HEK293 (cell line): ENCODE measurements at regions not wholly inside any gene's neighbourhood (a gene's known extent, or its start where the extent isn't known, plus 50 kb on each side); places are given as distances from the start of the nearest gene placed in this dataset.
A peak's percentile ranks its signal among the peaks of the same experiment; 100 is the strongest.

Source experiments
- CTCF ChIA-PET: fragments of 350-600 bp; formaldehyde crosslinking; extraction: SDS; loops from one replicate; lab custom pipeline; 2021; ENCODE audit warnings: antibody characterized with exemption; lab: Yijun Ruan, JAX
- POLR2A ChIA-PET: fragments of 300-600 bp; formaldehyde crosslinking; extraction: SDS; loops from one replicate; lab custom pipeline; 2020; ENCODE audit warnings: antibody characterized with exemption, inconsistent platforms; lab: Yijun Ruan, JAX
- H3K27ac ChIP-seq: fragments of 200-500 bp; sonication (Bioruptor generic); 2 replicates; pipeline ENCODE4 v1.5.1; 2014; ENCODE audit warnings: low read depth, low read length, control low read depth, inconsistent platforms; ENCODE audit errors: extremely low read depth
- H3K36me3 ChIP-seq, 2 experiments: fragments of 200-500 bp in 1 of 2; sonication (Bioruptor generic) in 1 of 2; 1 replicate in 1 of 2; 2 replicates in 1 of 2; pipeline ENCODE4 v1.5.1; 2014 to 2017; ENCODE audit warnings: inconsistent platforms in 2 of 2, low read length in 2 of 2; ENCODE audit not compliant: control insufficient read depth in 2 of 2, insufficient read depth in 1 of 2
- H3K4me1 ChIP-seq: fragments of 200-500 bp; sonication (Bioruptor generic); 2 replicates; pipeline ENCODE4 v1.5.1; 2014; ENCODE audit warnings: mild to moderate bottlenecking, low read length, inconsistent platforms; ENCODE audit not compliant: control insufficient read depth, insufficient read depth
- H3K4me3 ChIP-seq: 2 replicates; pipeline ENCODE4 v1.5.1; 2011; ENCODE audit warnings: low read depth, mild to moderate bottlenecking, control low read depth, low read length, moderate library complexity
- H3K9me3 ChIP-seq: fragments of 200-500 bp; sonication (Bioruptor generic); 2 replicates; pipeline ENCODE4 v1.5.1; 2014; ENCODE audit warnings: low read depth, low read length, inconsistent platforms; ENCODE audit not compliant: control insufficient read depth, insufficient read depth
- OVOL3 ChIP-seq: fragments of 450-650 bp; formaldehyde crosslinking; IDR thresholded peaks from 2 replicates; pipeline ENCODE4 v1.5.1; 2016; ENCODE audit warnings: missing biosample characterization, missing genetic modification characterization
- SCRT1 ChIP-seq: fragments of 450-650 bp; formaldehyde crosslinking; IDR thresholded peaks from 2 replicates; pipeline ENCODE4 v1.5.1; 2016; ENCODE audit warnings: missing biosample characterization, missing genetic modification characterization, borderline replicate concordance
- SCRT2 ChIP-seq: fragments of 450-650 bp; formaldehyde crosslinking; IDR thresholded peaks from 2 replicates; pipeline ENCODE4 v1.5.1; 2016; ENCODE audit warnings: missing biosample characterization, missing genetic modification characterization
- ZNF266 ChIP-seq: fragments of 450-650 bp; formaldehyde crosslinking; IDR thresholded peaks from 2 replicates; pipeline ENCODE4 v1.5.1; 2016; ENCODE audit warnings: missing biosample characterization, missing genetic modification characterization, low read depth
- ZNF521 ChIP-seq: fragments of 450-650 bp; formaldehyde crosslinking; IDR thresholded peaks from 2 replicates; pipeline ENCODE4 v1.5.1; 2017; ENCODE audit warnings: missing biosample characterization, mild to moderate bottlenecking, missing genetic modification characterization
- ZNF558 ChIP-seq: fragments of 450-650 bp; formaldehyde crosslinking; IDR thresholded peaks from 2 replicates; pipeline ENCODE4 v1.5.1; 2016; ENCODE audit warnings: missing biosample characterization, missing genetic modification characterization
- ZNF610 ChIP-seq: fragments of 450-650 bp; formaldehyde crosslinking; IDR thresholded peaks from 2 replicates; pipeline ENCODE4 v1.5.1; 2016; ENCODE audit warnings: missing biosample characterization, missing genetic modification characterization, borderline replicate concordance
- ZNF654 ChIP-seq: fragments of 450-650 bp; formaldehyde crosslinking; IDR thresholded peaks from 2 replicates; pipeline ENCODE4 v1.5.1; 2016; ENCODE audit warnings: low read depth, missing biosample characterization, missing genetic modification characterization
- ZNF660 ChIP-seq: fragments of 450-650 bp; IDR thresholded peaks from 2 replicates; pipeline ENCODE4 v1.5.1; 2018; ENCODE audit warnings: missing biosample characterization, mild to moderate bottlenecking, missing genetic modification characterization
- ZSCAN16 ChIP-seq: fragments of 450-650 bp; formaldehyde crosslinking; IDR thresholded peaks from 2 replicates; pipeline ENCODE4 v1.5.1; 2016; ENCODE audit warnings: missing biosample characterization, missing genetic modification characterization
- TF ChIP-seq, protein P1 (sequence below): fragments of 450-650 bp; formaldehyde crosslinking; IDR thresholded peaks from 2 replicates; pipeline ENCODE4 v1.5.1; 2016; ENCODE audit warnings: missing biosample characterization, missing genetic modification characterization
- TF ChIP-seq, protein P2 (sequence below): fragments of 450-650 bp; formaldehyde crosslinking; IDR thresholded peaks from 2 replicates; pipeline ENCODE4 v1.5.1; 2017; ENCODE audit warnings: missing biosample characterization, missing genetic modification characterization
- TF ChIP-seq, protein P3 (sequence below): fragments of 450-650 bp; formaldehyde crosslinking; IDR thresholded peaks from 2 replicates; pipeline ENCODE4 v1.5.1; 2016; ENCODE audit warnings: missing biosample characterization, missing genetic modification characterization
- TF ChIP-seq, protein P4 (sequence below): fragments of 450-650 bp; formaldehyde crosslinking; IDR thresholded peaks from 2 replicates; pipeline ENCODE4 v1.5.1; 2016; ENCODE audit warnings: missing biosample characterization, missing genetic modification characterization

DNA sequence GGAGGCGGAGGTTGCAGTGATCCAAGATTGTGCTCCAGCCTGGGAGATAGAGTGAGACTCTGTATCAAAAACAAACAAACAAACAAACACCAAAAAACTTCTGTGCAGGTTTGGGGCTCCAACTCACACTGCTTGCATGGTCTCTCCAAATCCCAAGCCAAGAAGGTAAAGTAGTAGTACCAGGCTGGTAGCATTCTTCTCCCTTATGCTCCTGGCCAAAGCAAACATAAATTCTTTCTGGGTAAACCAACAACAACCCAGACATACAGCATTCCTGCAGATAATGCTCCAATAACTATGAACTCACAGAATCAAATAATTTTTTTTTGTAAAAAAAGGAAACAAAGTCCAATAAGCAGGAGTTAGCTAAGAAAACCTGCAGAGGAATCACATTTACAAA is 57.8 kb upstream of the KLHL31 start (continued):
- TF ChIP-seq, protein P1, sequence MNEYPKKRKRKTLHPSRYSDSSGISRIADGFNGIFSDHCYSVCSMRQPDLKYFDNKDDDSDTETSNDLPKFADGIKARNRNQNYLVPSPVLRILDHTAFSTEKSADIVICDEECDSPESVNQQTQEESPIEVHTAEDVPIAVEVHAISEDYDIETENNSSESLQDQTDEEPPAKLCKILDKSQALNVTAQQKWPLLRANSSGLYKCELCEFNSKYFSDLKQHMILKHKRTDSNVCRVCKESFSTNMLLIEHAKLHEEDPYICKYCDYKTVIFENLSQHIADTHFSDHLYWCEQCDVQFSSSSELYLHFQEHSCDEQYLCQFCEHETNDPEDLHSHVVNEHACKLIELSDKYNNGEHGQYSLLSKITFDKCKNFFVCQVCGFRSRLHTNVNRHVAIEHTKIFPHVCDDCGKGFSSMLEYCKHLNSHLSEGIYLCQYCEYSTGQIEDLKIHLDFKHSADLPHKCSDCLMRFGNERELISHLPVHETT (tag by site-specific recombination) = no peak
- TF ChIP-seq ZNF610 (tag by site-specific recombination) = no peak
- TF ChIP-seq, protein P2, sequence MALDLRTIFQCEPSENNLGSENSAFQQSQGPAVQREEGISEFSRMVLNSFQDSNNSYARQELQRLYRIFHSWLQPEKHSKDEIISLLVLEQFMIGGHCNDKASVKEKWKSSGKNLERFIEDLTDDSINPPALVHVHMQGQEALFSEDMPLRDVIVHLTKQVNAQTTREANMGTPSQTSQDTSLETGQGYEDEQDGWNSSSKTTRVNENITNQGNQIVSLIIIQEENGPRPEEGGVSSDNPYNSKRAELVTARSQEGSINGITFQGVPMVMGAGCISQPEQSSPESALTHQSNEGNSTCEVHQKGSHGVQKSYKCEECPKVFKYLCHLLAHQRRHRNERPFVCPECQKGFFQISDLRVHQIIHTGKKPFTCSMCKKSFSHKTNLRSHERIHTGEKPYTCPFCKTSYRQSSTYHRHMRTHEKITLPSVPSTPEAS = no peak

DNA sequence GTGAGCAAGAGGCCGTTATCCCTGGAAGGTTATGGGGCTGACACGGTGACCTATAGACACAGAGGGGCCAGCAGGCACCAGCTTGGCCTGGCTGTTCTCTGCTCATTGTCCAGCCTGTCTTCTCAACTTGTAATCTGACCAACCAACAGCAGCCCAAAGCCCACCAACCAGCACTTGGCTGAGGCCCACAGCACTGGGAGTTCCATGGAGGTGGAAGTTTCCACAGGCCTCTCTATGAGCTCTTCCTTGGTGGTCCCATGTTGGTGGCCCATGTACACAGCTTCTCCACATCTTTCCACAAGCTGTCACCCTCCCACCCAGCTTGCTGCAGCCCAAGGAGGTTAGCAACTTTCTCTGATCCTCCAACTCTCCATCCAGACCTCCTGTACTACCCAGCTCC is 56.2 kb upstream of the KLHL31 start:
- no peak overlapping the region for H3K4me3 ChIP-seq
- TF ChIP-seq OVOL3 (tag by site-specific recombination) = no peak
- TF ChIP-seq, protein P3, sequence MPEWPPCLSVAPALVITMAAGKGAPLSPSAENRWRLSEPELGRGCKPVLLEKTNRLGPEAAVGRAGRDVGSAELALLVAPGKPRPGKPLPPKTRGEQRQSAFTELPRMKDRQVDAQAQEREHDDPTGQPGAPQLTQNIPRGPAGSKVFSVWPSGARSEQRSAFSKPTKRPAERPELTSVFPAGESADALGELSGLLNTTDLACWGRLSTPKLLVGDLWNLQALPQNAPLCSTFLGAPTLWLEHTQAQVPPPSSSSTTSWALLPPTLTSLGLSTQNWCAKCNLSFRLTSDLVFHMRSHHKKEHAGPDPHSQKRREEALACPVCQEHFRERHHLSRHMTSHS (tag by site-specific recombination) = no peak
- TF ChIP-seq ZSCAN16 (tag by site-specific recombination) = no peak
- no peak for TF ChIP-seq ZNF558 (tag by site-specific recombination)
- TF ChIP-seq ZNF266 = no peak
- TF ChIP-seq ZNF521 (tag by site-specific recombination) = no peak
- ChIA-PET POLR2A (interaction anchor here (0.6 to 1.1 kb wide), 2 partner anchors 27 to 73 kb away, joined by 3 to 4 read pairs; partner anchors contain the start of gene LRRC1), CTCF (interaction anchor here (0.6 to 10.9 kb wide), 13 partner anchors 7 to 237 kb away, joined by 3 to 190 read pairs (median 5); partner anchors contain the start of gene KLHL31)
- no peaks in the 10 kb centered on the region for H3K36me3 ChIP-seq
- peaks cover 2% of the 10 kb centered on the region; the same call in 1 of the 2 replicates for H3K4me1 ChIP-seq
- no peaks in the 10 kb centered on the region for H3K9me3 ChIP-seq
- no peak overlapping the region for H3K27ac ChIP-seq

DNA sequence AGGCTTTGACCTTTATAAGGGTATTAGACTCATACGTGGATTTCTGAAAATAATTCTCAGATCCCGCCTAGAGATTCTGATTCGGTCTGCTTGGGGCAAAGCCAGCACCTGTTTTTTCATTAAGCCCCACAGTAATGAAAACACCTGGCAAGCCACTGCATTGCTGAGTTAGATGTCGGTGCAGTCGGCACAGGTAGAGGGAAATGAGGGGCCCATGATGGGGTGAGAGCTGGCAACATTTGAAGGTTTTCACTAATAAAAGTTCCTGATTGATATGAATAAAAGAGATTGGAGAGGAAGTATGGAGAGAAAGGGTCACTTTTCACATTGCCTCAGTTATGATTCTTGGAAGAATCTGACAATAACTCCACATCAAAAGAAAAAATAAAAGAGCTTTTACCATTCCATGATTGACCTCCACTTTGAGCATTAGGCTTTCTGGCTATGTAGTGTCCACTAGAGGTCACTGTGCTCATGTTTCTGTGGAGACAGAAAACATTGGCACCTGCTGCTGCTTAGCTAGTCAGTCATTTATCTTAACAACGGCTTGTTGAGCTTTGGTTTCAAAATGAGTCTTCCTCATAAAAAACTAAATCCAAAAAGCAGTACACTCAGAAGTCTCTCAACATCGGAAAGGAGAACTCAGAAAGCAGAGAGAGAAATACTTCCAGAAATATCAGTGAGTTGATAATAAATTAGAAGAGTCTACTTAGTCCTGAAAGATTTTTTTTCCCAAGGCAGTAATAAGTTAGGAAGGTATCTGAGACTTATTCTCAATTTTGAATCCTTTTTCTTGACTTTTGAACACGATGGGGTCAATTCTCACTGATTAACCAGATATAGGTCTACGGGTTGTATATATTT is 53.3 kb upstream of the KLHL31 start:
- ChIA-PET CTCF (interaction anchor here (0.5 to 10.9 kb wide), 75 partner anchors 9 to 1471 kb away, joined by 3 to 144 read pairs (median 4); partner anchors contain the start of gene LRRC1), POLR2A (interaction anchor here (0.7 to 1.5 kb wide), 5 partner anchors 27 to 237 kb away, joined by 3 to 6 read pairs (median 4); no protein-coding TSS in a partner anchor)
- peak; percentile 96 for TF ChIP-seq SCRT2 (tag by site-specific recombination)
- TF ChIP-seq ZNF610 (tag by site-specific recombination) = no peak
- TF ChIP-seq, protein P4, sequence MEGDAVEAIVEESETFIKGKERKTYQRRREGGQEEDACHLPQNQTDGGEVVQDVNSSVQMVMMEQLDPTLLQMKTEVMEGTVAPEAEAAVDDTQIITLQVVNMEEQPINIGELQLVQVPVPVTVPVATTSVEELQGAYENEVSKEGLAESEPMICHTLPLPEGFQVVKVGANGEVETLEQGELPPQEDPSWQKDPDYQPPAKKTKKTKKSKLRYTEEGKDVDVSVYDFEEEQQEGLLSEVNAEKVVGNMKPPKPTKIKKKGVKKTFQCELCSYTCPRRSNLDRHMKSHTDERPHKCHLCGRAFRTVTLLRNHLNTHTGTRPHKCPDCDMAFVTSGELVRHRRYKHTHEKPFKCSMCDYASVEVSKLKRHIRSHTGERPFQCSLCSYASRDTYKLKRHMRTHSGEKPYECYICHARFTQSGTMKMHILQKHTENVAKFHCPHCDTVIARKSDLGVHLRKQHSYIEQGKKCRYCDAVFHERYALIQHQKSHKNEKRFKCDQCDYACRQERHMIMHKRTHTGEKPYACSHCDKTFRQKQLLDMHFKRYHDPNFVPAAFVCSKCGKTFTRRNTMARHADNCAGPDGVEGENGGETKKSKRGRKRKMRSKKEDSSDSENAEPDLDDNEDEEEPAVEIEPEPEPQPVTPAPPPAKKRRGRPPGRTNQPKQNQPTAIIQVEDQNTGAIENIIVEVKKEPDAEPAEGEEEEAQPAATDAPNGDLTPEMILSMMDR (tag by site-specific recombination) = 0 out of 2 replicates have a peak, but pooled peaks have one; percentile 40
- peak; percentile 81 for TF ChIP-seq SCRT1 (tag by site-specific recombination)
- TF ChIP-seq ZNF660 (tag by site-specific recombination) = 0 out of 2 replicates have a peak, but pooled peaks have one; percentile 50
- TF ChIP-seq ZNF654 (tag by site-specific recombination) = peak; percentile 68
- H3K4me1 ChIP-seq = peaks cover 2% of the 10 kb centered on the region; the same call in 1 of the 2 replicates
- H3K4me3 ChIP-seq = no peak overlapping the region
- H3K27ac ChIP-seq = no peak overlapping the region
- no peaks in the 10 kb centered on the region for H3K36me3 ChIP-seq
- H3K9me3 ChIP-seq = no peaks in the 10 kb centered on the region
